Stimulated activated CD4-positive, alpha-beta T cell treated with anti-CD3 and anti-CD28 coated beads, TNF-alpha, amount 100 ng/mL, for 48 hours (primary cell): ENCODE measurements at regions not wholly inside any gene's neighbourhood (a gene's known extent, or its start where the extent isn't known, plus 50 kb on each side); places are given as distances from the start of the nearest gene placed in this dataset.
A peak's percentile ranks its signal among the peaks of the same experiment; 100 is the strongest.
"Not testable (repeated sequence)": the region's sequence is repeated elsewhere in the genome, so short reads cannot be mapped to it uniquely, and the experiment has no call there.

Experiments used
- DNase-seq, 3 donors: peaks; one replicate each; pipeline ENCODE4 v3.0.0-alpha.2; 2020; ENCODE audit warnings: low read depth in 3 of 3

- not testable (repeated sequence) for DNase-seq
Measured at GRCh38 chr13:52324831-52325230, 81.1 kb downstream of the THSD1 start.

DNA sequence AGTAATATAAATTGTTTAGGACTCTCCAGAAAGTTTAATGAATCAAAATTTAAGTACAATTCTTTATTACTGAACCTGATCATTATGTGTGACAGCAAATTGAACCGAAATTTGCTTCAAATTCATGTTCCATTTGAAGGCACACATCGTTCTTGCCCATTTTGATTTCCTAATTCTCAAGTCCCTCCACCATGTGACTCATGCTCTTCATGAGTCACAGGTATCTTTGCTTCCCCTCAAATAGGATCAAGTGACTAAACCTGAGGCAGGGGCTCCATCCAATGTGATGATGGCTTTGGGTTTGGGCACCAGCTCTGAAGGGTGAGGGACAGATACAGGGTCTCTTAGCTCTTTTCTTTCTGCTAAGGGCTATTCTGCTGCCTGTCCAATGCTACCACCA lies 86.1 kb downstream of the THSD1 start:
- no peak for DNase-seq

DNA sequence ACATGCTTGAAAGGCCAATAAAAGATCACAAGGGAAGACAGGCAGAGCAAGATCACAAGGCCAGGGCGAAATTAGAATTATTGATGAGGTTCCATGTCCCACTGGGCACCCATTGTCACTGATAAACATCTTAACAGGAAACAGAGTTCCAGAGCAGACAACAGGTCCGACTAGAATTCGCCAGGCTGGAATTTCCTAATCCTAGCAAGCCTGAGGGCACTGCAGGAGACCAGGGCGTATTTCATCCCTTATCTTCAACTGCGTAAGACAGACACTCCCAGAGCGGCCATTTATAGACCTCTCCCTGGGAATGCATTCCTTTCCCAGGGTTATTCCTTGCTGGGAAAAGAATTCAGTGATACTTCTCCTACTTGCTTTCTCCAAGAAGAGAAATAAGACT lies 96.1 kb downstream of the THSD1 start:
- DNase-seq: not testable (repeated sequence)

- DNase-seq: not testable (repeated sequence)
Measured at GRCh38 chr13:52306336-52306735, 99.6 kb downstream of the THSD1 start.

- not testable (repeated sequence) for DNase-seq
Measured at GRCh38 chr13:52303098-52303497, 102.9 kb downstream of the THSD1 start.

GRCh38 chr13:52302688-52303087 lies 103.3 kb downstream of the THSD1 start:
- not testable (repeated sequence) for DNase-seq

- not testable (repeated sequence) for DNase-seq
Measured at GRCh38 chr13:52301810-52302400, 104.1 kb downstream of the THSD1 start.

DNA sequence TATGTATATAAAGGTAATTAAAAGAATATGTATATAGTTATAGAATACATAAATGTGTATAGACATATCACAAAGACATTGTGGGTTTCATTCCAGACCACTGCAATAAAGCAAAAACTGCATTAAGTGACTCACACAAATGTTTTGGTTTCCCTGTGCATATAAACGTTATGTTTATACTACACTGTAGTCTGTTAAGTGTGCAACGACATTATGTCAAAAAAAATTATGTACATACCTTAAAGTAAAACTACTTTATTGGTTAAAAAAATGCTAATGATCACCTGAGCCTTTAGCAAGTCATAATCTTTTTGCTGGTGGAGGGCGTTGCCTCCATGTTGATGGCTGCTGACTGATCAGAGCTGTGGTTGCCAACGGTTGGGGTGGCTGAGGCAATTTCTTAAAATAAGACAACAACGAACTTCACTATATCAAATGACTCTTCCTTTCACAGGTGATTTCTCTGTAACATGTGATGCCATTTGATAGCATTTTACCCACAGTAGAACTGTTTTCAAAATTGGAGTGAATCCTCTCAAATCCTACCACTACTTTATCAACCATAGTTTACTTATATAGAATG lies 107.8 kb downstream of the THSD1 start:
- DNase-seq: not testable (repeated sequence)

DNA sequence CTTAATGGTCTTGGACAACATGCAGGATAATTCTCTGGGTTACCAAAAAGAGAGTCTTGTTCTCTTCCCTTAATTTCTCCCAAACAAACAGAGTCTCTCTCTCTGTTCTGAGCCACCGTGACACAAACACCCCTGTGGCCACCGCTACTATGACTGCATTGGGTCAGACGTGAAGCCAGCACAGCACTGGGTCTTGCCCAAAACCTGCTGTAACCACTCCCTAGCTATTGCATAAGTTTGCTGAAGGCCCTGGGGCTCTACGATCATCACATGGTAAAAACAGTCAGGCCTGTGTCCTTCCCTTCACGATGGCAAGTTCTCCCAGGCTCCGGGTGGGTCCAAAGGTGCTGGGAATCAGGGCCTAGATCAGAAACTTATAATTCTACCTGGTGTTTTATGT lies 117.1 kb downstream of the THSD1 start:
- not testable (repeated sequence) for DNase-seq

DNA sequence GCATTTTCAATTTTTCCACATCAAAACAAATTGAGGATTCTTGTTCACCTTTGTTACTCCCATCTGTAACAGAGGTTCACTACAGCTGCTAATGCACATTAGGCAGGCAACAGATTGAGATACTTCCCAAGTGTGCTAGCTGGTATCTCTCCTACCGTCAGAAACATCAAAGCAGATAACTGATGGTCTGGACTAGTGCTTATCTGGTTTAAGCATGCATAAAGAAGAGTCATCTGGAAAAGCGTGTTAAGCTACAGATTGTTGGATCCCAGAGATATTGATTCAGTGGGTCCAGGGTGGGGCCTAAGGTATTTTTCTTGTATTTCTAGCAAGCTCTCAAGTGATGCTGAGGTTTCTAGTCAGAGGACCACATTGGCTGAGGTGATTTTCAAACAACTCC lies 122.0 kb upstream of the NEK3 start:
- DNase-seq: not testable (repeated sequence)

DNA sequence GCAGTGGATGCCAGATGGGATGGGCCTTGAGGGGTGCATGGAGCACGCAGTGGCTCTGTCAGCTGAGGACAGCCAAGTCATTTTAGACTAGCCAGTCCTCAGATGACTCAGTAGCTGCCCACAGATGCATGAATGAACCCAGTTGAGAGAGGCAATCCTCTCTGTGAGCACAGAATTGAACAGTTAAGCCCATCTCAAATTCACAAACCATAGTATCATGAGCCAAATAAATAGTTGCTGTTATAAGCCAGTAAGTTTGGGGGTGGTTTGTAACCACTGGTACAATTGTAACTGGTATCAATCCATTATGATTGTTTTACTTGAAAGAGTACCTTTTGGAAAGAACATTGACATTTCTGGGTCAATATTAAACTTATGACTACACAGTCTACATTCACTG lies 120.0 kb upstream of the NEK3 start:
- not testable (repeated sequence) for DNase-seq

DNA sequence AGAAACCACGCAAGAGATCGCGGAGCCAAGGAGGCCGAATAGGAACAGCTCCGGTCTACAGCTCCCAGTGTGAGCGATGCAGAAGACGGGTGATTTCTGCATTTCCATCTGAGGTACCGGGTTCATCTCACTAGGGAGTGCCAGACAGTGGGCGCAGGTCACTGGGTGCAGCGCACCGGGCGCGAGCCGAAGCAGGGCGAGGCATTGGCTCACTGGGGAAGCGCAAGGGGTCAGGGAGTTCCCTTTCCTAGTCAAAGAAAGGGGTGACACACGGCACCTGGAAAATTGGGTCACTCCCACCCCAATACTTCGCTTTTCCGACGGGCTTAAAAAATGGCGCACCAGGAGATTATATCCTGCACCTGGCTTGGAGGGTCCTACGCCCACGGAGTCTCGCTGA lies 94.9 kb upstream of the NEK3 start:
- DNase-seq: not testable (repeated sequence)

- not testable (repeated sequence) for DNase-seq
Measured at GRCh38 chr13:52240752-52241151, 81.4 kb upstream of the NEK3 start.

DNA sequence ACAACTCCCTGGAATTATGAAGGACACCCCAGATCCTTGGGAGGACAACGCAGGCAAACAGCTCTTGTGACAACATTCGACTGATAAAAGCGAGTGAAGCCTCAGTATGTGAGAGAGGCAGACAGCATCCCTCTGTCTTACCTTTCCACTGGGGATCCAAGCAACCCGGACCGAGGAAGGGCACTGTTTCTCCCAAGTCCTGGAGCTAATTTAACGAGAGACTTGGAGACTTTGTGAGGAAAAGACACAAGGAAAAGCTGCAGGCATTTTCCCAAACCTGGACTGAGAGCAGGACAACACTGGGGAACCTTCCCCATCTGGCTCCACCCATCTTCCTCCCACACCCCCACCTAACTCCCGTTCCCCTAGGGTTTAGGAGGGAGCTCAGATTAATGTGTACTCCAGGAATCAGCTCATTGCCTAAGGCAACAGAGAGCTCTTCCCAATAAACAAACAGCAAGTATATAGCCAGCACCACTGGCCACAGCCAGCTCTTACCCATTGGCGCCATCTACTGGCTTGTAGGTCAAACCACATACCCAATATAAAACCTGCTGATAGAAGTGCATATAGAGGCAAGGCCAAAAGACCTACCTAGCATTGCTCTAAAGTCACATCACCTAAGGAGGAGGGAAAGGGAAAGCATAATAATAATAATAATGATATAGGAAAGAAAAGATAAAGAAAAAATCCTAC lies 76.7 kb upstream of the NEK3 start:
- peak in 2 of 3 donors; percentile 1 to 55 for DNase-seq

DNA sequence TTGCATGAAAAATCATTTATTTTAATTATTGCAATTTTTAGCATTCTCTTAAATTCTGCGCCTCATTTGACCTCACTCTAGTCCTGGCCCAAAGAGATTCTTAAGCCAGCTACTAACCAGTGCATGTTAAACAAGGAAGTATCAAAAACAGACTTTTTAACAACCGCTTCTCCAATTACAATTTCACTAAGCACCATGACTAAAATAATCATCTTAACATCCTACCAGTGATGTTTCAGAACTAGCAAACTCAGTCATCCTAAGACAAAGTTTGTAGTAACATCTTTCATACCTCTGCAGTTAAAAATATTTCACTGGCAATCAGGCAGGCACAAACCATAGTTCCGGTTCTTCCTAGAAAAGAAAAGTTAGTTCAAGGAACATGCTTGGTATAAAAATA lies 75.5 kb upstream of the NEK3 start:
- DNase-seq: not testable (repeated sequence)

DNA sequence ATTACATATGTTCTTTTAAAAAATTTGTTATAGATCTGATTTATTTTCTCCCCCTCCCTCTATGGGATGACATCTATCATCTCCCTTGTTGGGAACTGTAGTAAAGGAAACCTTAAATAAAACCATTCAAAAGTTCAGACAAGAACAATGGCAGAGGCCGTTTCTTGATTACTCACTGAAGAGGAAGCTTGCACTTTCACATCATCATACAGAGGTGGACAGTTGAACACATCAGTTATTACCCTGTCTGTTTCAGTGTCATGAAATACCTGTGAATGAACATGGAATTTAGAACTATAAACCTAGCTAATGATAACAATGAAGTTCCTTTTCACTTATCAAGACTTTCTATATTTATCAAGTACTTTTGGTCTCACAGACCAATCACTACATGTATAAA lies 63.7 kb upstream of the NEK3 start:
- not testable (repeated sequence) for DNase-seq

GRCh38 chr13:52213920-52214319 lies 54.5 kb upstream of the NEK3 start:
- DNase-seq: not testable (repeated sequence)

GRCh38 chr13:52212886-52213285 lies 53.5 kb upstream of the NEK3 start:
- DNase-seq: not testable (repeated sequence)

DNA sequence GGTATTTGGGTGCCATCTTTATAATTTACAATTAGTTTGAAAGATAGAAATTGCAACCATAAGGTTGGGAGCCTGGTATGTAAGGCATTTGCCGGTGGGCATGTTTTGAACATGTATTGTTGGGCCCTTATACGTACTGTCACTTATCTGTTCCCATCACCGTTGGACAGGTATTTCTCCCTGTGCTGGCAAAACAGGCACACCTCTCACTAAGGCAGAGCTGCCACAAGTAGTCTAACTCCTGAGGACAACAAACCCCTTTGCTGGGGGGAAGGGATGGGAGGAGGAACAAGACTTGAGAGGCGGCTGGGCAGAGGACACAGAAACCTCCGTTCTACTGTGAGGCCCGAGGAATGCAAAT lies 52.0 kb upstream of the NEK3 start:
- DNase-seq: not testable (repeated sequence)

- DNase-seq: not testable (repeated sequence)
Measured at GRCh38 chr13:52210564-52211415, 51.4 kb upstream of the NEK3 start.
